Activated naive CD4-positive, alpha-beta T cell treated with anti-CD3 and anti-CD28 coated beads, Interleukin-2, amount 10 ng/mL, durations not matched to agents 7 days and 5 days (primary cell): ENCODE measurements at regions not wholly inside any gene's neighbourhood (a gene's known extent, or its start where the extent isn't known, plus 50 kb on each side); places are given as distances from the start of the nearest gene placed in this dataset.

Source experiments
- CTCF ChIA-PET: fragments of 350-600 bp; sonication (Branson Sonifier 250); formaldehyde crosslinking; loops from one replicate; lab custom pipeline; 2021; ENCODE audit warnings: antibody characterized with exemption; lab: Charles Lee
- DNase-seq: peaks from one replicate; pipeline ENCODE4 v3.0.0-alpha.2; 2020
- H3K27ac Mint-ChIP-seq: one replicate; pipeline ENCODE4 v1.8.0; 2021; ENCODE audit warnings: mild to moderate bottlenecking, moderate library complexity, mixed read lengths
- H3K27me3 Mint-ChIP-seq: one replicate; pipeline ENCODE4 v1.8.0; 2021; ENCODE audit warnings: mild to moderate bottlenecking, mixed read lengths
- H3K36me3 Mint-ChIP-seq: one replicate; pipeline ENCODE4 v1.8.0; 2021; ENCODE audit warnings: mixed read lengths
- H3K4me1 Mint-ChIP-seq: one replicate; pipeline ENCODE4 v1.8.0; 2021; ENCODE audit warnings: mixed read lengths
- H3K4me3 Mint-ChIP-seq: one replicate; pipeline ENCODE4 v1.8.0; 2021; ENCODE audit warnings: mild to moderate bottlenecking, moderate library complexity, mixed read lengths
- H3K9me3 Mint-ChIP-seq: one replicate; pipeline ENCODE4 v1.8.0; 2021; ENCODE audit warnings: mixed read lengths

DNA sequence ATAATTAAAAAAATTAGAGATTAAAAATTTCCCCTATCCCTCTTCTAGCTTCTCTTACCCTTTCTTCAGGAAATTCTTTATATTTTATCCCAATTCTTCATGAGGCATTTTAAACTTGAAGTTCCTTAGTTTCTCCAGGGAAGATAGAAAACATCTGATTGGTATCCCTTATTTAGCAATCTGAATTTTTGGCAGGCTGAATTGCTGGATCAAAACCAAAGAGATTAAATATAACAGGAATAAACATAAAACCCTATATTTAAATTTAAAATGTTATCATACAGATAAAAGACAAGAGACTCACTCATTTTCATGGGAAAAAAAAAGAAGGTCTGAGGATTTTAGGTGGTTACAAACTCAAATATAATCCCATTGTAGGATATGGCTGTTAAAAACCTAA lies 204.2 kb downstream of the CHRM3 start:
- H3K27me3 Mint-ChIP-seq: no peaks in the 10 kb centered on the region
- H3K9me3 Mint-ChIP-seq: no peaks in the 10 kb centered on the region
- H3K4me3 Mint-ChIP-seq: no peak overlapping the region

DNA sequence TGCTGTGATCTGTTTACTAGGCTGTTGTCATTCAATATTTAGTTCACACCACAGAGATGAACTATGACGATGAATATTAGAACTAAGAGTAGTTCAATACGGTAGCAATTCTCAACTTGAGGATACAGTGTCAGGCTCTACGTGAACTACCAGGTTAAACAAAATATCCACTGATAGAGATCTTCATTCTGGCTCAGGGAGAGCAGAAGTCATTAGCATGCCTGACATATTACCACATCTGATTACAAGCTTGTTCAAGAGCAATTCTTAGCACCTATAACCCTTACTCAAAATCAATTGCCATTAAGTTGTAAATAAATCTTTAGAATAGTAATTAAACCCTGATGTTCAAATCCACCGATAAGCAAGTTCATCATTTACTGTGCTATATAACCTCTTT lies 207.2 kb downstream of the CHRM3 start:
- no peaks in the 10 kb centered on the region for H3K9me3 Mint-ChIP-seq
- CTCF ChIA-PET: interaction anchor here (1.2 kb wide), 1 partner anchor 304 kb away, joined by 3 read pairs; no protein-coding TSS in a partner anchor
- no peak overlapping the region for H3K4me3 Mint-ChIP-seq
- H3K27ac Mint-ChIP-seq: no peak overlapping the region
- no peak for DNase-seq
- H3K4me1 Mint-ChIP-seq: no peaks in the 10 kb centered on the region
- H3K27me3 Mint-ChIP-seq: no peaks in the 10 kb centered on the region
- H3K36me3 Mint-ChIP-seq: no peaks in the 10 kb centered on the region

More for the DNA sequence above, 204.2 kb downstream of the CHRM3 start:
- Mint-ChIP-seq H3K36me3 (no peaks in the 10 kb centered on the region), H3K4me1 (peaks cover 6% of the 10 kb centered on the region), H3K27ac (no peak overlapping the region)
- DNase-seq: no peak
- CTCF ChIA-PET: no interaction called here

DNA sequence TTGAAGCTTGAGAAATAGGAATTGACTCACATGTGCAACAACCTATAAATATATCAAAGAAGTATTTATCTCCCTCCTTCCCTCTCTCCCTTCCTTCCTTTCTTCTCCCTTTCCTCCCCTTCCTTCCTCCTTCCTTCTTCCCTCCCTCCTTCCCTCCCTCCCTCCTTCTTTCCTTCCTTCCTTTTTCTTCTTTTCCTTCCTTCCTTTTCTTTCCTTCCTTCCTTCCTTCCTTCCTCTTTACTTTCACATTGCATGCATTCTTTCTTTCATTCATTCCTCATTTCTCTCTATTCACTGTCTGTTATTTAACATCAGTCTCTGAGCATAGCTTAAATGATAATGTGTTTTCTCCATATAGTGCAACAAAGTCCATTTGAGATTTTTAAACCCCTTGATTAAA lies 214.2 kb downstream of the CHRM3 start:
- H3K27me3 Mint-ChIP-seq: no peaks in the 10 kb centered on the region
- no peaks in the 10 kb centered on the region for H3K4me1 Mint-ChIP-seq
- H3K4me3 Mint-ChIP-seq: no peak overlapping the region
- no peaks in the 10 kb centered on the region for H3K9me3 Mint-ChIP-seq
- H3K27ac Mint-ChIP-seq: no peak overlapping the region
- H3K36me3 Mint-ChIP-seq: no peaks in the 10 kb centered on the region
- DNase-seq: no peak
- CTCF ChIA-PET: no interaction called here

DNA sequence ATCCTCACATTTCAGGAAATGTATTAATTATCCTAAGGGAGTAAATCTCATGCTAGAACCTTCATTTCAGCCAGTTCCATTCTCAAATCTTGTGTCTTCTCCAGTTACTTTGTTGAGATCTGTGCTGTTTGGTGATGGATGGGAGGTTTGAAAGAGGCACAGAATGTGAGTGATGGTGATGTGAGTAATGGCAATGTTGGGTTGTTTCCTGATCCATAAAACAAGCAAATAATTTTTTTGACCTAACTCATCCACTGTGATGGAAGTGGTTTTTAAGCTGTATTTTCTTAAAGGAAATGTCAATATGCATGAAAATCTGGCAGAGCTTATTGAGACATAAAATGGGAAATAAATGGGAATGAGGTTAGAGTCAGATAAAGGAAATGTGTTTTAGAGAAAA lies 214.7 kb downstream of the CHRM3 start:
- Mint-ChIP-seq H3K27ac (no peak overlapping the region), H3K27me3 (no peaks in the 10 kb centered on the region), H3K4me1 (no peaks in the 10 kb centered on the region), H3K4me3 (no peak overlapping the region), H3K36me3 (no peaks in the 10 kb centered on the region), H3K9me3 (no peaks in the 10 kb centered on the region)
- no peak for DNase-seq
- CTCF ChIA-PET: no interaction called here

DNA sequence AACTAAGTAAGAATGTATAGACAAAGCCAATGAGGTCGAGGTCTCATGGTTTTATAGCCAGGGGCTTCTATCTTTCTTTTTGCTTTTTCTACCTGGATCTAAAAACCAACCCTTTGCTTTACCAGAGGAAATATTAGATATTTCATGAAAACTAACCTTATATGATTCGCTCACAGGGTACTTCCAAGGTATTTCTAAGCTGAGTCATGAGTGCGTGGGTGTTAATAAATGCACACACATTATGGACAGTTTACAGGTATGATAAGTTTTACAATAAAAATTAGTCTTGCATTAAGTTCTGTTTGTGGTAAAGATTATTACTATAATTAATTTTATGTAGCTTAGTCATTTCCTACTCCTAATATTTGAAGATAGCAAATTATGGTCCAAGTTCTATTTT lies 217.2 kb downstream of the CHRM3 start:
- no peak for DNase-seq
- Mint-ChIP-seq H3K9me3 (no peaks in the 10 kb centered on the region), H3K27me3 (no peaks in the 10 kb centered on the region), H3K4me3 (no peak overlapping the region), H3K36me3 (no peaks in the 10 kb centered on the region), H3K27ac (no peak overlapping the region), H3K4me1 (no peaks in the 10 kb centered on the region)
- CTCF ChIA-PET: no interaction called here

DNA sequence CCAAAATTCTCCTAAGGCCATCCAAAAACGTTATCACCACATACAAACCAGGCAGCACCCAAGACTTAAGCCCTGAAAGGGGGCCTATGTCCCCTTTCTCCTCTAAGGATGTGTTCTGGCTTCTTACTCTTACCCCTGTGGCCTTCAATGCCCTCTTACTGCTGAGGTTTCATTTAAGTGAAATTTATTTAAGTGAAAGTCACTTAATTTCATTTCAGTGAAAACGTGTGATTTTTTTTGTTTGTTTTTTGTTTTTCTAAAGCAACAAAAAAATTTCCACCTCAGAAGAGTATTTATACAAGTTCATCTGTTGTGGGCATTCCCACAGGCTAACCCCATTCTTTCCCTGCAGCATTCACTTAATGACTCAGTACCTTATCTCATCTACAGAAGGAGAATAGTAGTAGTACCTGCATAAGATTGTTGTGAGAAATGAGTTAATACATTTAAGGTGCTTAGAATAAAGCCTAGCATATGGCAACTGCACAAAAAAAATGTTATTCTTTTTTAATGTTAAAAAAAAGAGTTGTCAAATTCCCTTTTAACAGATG lies 220.6 kb downstream of the CHRM3 start:
- no peak overlapping the region for H3K27ac Mint-ChIP-seq
- H3K36me3 Mint-ChIP-seq: no peaks in the 10 kb centered on the region
- no peaks in the 10 kb centered on the region for H3K9me3 Mint-ChIP-seq
- CTCF ChIA-PET: no interaction called here
- no peak overlapping the region for H3K4me3 Mint-ChIP-seq
- no peak for DNase-seq
- no peaks in the 10 kb centered on the region for H3K27me3 Mint-ChIP-seq
- no peaks in the 10 kb centered on the region for H3K4me1 Mint-ChIP-seq

DNA sequence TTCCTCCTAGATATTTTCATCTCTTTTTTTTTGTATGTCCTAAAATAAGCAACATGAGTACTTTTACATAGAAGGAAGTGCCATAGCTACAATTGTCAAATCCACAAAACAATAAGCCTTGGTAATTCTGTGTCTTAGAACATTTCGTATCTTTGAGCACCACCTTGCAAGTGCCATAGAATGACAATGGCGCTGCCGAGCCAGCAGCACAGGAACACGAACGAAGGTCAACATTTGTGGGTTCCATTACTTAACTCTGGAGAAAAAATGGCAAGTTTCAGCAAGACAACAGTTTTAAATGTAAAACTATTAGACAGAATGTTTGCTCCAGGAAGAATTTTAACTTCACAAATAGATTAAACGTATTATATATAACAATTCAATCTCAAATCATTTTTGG lies 222.1 kb downstream of the CHRM3 start:
- DNase-seq: no peak

DNA sequence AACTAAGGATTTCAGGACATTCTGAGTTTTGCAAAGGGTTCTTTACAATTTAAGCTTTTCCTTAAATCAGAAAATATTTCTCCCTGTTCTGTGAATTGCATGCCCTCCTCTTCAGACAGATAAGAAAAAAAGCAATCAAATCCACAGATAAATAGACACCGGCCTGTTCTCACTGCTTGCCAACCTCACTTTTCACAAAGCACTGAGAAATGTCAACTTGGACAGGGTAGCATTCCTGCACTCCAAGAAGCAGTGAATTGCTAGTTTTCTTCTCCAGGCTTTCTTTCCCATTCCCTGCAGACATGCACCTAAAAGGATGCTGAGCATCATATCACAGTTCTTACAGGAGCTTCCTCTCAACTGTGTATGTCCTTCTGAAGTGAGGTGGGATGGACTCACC lies 226.0 kb downstream of the CHRM3 start:
- Mint-ChIP-seq H3K4me3 (no peak overlapping the region), H3K27ac (no peak overlapping the region), H3K36me3 (no peaks in the 10 kb centered on the region), H3K27me3 (no peaks in the 10 kb centered on the region), H3K4me1 (no peaks in the 10 kb centered on the region), H3K9me3 (no peaks in the 10 kb centered on the region)
- CTCF ChIA-PET: no interaction called here
- DNase-seq: no peak

More for the DNA sequence above, 222.1 kb downstream of the CHRM3 start:
- Mint-ChIP-seq H3K9me3 (no peaks in the 10 kb centered on the region), H3K4me3 (no peak overlapping the region), H3K27ac (no peak overlapping the region), H3K4me1 (no peaks in the 10 kb centered on the region), H3K27me3 (no peaks in the 10 kb centered on the region), H3K36me3 (no peaks in the 10 kb centered on the region)
- CTCF ChIA-PET: interaction anchor here (1.1 kb wide), 1 partner anchor 289 kb away, joined by 3 read pairs; no protein-coding TSS in a partner anchor

DNA sequence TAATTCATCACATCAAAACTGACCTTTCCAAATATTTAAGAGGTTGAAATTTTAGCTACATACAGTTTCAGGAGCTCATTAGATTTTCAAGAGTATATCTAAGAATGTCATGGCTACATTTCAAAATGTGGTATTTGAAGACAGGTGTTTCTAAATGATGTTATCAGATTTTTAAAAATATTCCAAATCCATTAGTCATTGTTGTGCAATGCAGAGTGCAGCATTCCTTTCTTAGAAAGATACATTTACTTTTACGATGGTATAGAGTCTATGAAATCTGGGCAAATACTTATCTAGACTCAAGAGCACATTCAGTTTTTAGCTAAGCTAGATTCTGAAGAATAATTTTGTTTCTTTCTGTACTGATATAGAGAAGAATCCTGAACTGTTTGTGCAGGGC lies 230.3 kb downstream of the CHRM3 start:
- CTCF ChIA-PET: no interaction called here
- no peaks in the 10 kb centered on the region for H3K4me1 Mint-ChIP-seq
- DNase-seq: no peak
- no peaks in the 10 kb centered on the region for H3K27me3 Mint-ChIP-seq
- H3K36me3 Mint-ChIP-seq: no peaks in the 10 kb centered on the region
- no peak overlapping the region for H3K27ac Mint-ChIP-seq
- no peaks in the 10 kb centered on the region for H3K9me3 Mint-ChIP-seq
- H3K4me3 Mint-ChIP-seq: no peak overlapping the region

DNA sequence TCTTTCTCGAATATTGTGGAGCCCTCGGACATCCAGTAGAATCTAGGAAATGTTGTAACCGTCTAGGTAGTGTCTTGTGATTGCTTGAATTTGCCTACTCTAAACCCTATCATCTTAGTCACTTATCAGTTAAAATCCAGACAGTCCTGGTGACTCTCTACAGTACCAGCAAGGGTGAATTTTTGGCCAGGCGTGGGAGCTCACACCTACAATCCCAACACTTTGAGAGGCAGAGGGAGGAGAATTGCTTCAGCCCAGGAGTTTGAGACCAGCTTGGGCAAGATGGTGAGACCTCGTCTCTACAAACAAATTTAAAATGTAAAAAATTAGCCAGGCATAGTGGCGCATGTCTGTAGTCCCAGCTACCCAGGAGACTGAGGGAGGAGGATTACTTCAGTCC lies 230.9 kb downstream of the CHRM3 start:
- no peak overlapping the region for H3K27ac Mint-ChIP-seq
- DNase-seq: no peak
- H3K36me3 Mint-ChIP-seq: no peaks in the 10 kb centered on the region
- no peak overlapping the region for H3K4me3 Mint-ChIP-seq
- CTCF ChIA-PET: no interaction called here
- H3K9me3 Mint-ChIP-seq: peaks cover under 1% of the 10 kb centered on the region
- no peaks in the 10 kb centered on the region for H3K4me1 Mint-ChIP-seq
- no peaks in the 10 kb centered on the region for H3K27me3 Mint-ChIP-seq

DNA sequence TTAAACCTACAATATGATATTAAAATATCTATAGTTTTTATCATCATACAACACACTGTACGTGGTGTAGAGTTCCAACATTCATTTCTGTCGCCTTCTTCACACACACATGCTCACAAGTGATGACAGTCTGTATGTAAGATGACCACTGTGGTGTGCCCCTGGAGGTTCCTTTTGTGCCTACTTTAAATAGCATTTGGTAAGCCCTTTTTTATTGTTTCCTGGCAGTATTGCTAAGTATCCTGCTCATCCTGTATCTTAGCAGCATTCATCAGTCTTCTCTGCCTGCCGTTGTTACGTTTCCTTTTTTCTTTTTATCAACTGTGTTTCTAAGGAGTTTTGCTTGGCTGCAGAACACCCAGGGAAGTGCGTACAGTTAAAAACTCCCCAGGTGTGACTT lies 231.4 kb downstream of the CHRM3 start:
- H3K27ac Mint-ChIP-seq: no peak overlapping the region
- CTCF ChIA-PET: no interaction called here
- H3K9me3 Mint-ChIP-seq: peaks cover 3% of the 10 kb centered on the region
- H3K27me3 Mint-ChIP-seq: no peaks in the 10 kb centered on the region
- no peaks in the 10 kb centered on the region for H3K4me1 Mint-ChIP-seq
- no peak overlapping the region for H3K4me3 Mint-ChIP-seq
- no peak for DNase-seq
- no peaks in the 10 kb centered on the region for H3K36me3 Mint-ChIP-seq

DNA sequence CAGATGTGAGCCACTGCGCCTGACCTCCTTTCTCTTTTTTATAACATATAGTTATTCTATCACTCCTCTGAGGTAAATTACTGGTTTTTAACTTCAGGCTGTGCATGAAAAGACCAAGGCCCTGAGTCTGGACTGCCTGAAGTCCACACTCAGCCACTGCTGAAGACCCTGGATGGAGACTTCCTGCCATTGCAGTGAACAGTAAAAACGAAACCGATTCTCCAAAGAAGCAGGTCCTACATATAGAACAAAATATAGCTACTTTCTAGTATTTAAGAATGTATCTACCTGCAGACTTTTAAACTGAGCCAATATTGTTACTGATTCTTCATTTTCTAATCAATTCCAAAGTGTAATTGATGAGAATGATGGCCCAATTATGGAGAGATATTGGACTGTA lies 232.8 kb downstream of the CHRM3 start:
- CTCF ChIA-PET: no interaction called here
- no peak for DNase-seq
- Mint-ChIP-seq H3K27ac (no peak overlapping the region), H3K9me3 (peaks cover 3% of the 10 kb centered on the region), H3K27me3 (no peaks in the 10 kb centered on the region), H3K36me3 (no peaks in the 10 kb centered on the region), H3K4me3 (no peak overlapping the region), H3K4me1 (no peaks in the 10 kb centered on the region)

DNA sequence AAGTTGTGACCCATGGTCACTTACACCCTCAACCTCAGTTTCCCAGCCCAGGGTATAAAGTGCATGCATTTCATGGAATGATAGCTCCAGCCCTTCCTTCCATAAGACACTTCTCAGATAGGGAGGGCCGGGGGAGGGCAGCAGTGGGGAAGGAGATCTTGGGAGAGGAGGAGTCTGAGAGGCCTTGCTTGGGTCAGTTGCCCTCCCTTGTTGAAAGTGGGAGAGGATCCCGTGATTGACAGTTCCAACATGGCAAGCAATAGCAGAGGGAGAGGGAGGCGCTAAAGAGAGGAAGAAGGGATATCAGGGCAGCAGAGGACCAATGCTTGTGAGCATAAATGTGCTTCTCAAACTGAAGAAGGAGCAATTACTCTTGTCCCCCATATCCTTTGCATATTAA lies 244.4 kb downstream of the CHRM3 start:
- no peak for DNase-seq
- no peaks in the 10 kb centered on the region for H3K9me3 Mint-ChIP-seq
- H3K4me1 Mint-ChIP-seq: no peaks in the 10 kb centered on the region
- H3K4me3 Mint-ChIP-seq: no peak overlapping the region
- CTCF ChIA-PET: no interaction called here
- no peak overlapping the region for H3K27ac Mint-ChIP-seq
- no peaks in the 10 kb centered on the region for H3K27me3 Mint-ChIP-seq
- H3K36me3 Mint-ChIP-seq: no peaks in the 10 kb centered on the region

DNA sequence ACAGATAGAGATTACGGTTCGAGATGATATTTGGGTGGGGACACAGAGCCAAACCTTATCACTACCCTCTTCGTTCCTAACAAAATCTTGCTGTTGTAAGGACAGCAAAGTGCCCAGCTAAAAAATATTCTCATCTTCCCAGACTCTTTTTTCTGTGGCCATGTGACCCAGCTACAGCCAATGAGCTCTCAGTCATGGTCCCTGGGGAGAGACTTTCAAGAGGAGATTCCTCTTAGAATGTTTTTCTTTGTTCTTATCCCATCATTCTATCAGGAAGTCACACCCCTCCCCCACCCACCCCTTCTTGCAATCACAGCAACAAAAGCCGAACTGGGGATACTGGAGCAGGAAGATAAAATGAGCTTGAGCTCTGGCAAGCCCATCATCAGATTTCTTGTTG lies 247.1 kb downstream of the CHRM3 start:
- Mint-ChIP-seq H3K36me3 (no peaks in the 10 kb centered on the region), H3K4me3 (no peak overlapping the region), H3K9me3 (no peaks in the 10 kb centered on the region), H3K4me1 (no peaks in the 10 kb centered on the region), H3K27ac (no peak overlapping the region), H3K27me3 (no peaks in the 10 kb centered on the region)
- CTCF ChIA-PET: no interaction called here
- DNase-seq: no peak

DNA sequence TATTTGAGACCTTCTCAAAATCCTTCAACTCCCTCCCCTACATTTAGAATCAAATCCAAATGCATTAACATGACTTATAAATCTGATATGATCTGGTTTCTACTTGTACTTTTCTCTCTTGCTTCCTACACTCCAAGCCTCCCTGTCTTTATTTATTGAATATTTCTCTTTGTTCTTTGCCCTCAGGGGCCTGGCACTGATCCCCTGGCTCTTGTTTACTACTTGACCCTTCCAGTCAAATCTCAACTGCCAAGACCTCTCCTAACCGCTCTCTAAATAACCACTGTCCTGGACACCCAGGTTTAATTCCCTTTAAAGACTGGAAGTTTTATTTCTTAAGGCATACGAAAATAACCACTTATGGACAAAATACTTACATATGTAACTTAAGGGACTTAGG lies 248.9 kb downstream of the CHRM3 start:
- no peak for DNase-seq
- H3K4me1 Mint-ChIP-seq: no peaks in the 10 kb centered on the region
- H3K27ac Mint-ChIP-seq: no peak overlapping the region
- no peaks in the 10 kb centered on the region for H3K9me3 Mint-ChIP-seq
- H3K36me3 Mint-ChIP-seq: no peaks in the 10 kb centered on the region
- H3K27me3 Mint-ChIP-seq: no peaks in the 10 kb centered on the region
- no peak overlapping the region for H3K4me3 Mint-ChIP-seq
- CTCF ChIA-PET: no interaction called here

DNA sequence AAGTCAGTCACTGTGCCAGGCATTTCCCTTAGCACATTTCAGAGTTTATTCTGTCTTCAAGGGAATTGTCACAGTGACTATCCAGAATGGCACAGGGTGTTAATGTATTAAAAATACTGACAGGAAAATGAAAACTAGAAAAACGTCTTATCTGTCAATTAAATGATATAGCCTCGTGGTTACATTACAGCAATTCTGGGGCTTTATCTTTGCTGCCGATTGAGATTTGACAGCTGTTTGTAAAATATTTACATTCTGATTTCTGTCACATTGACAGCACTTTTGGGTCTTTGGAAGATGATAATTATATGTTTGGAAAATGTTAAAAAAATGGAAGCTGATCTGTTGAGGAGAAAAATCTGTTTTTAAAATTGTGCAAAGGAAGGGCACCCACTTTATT lies 250.0 kb downstream of the CHRM3 start:
- no peaks in the 10 kb centered on the region for H3K36me3 Mint-ChIP-seq
- H3K4me3 Mint-ChIP-seq: no peak overlapping the region
- CTCF ChIA-PET: no interaction called here
- DNase-seq: no peak
- no peaks in the 10 kb centered on the region for H3K27me3 Mint-ChIP-seq
- no peaks in the 10 kb centered on the region for H3K9me3 Mint-ChIP-seq
- no peak overlapping the region for H3K27ac Mint-ChIP-seq
- no peaks in the 10 kb centered on the region for H3K4me1 Mint-ChIP-seq
